OCI-LY1 (cell line): ENCODE measurements at regions not wholly inside any gene's neighbourhood (a gene's known extent, or its start where the extent isn't known, plus 50 kb on each side); places are given as distances from the start of the nearest gene placed in this dataset.

Experiments used
- CTCF ChIP-seq: fragments of 200-600 bp; sonication (generic), shearing (Covaris generic); IDR thresholded peaks from 2 replicates; pipeline ENCODE4 v1.5.1; 2017; ENCODE audit warnings: mild to moderate bottlenecking, antibody characterized with exemption, low read length, moderate library complexity, mixed read lengths
- EZH2 ChIP-seq: fragments of 200-600 bp; sonication (generic), shearing (Covaris generic); IDR thresholded peaks from 2 replicates; pipeline ENCODE4 v1.8.0; 2017; ENCODE audit warnings: borderline replicate concordance, mixed run types, mild to moderate bottlenecking, antibody characterized with exemption, low read length, moderate library complexity, mixed read lengths

GRCh38 chr1:19582318-19582717, 61.8 kb upstream of the NBL1 start:
- TF ChIP-seq CTCF (peak; percentile 82), EZH2 (no peak)
